ENCODE measurements at regions not wholly inside any gene's neighbourhood (a gene's known extent, or its start where the extent isn't known, plus 50 kb on each side); places are given as distances from the start of the nearest gene placed in this dataset.

DNA sequence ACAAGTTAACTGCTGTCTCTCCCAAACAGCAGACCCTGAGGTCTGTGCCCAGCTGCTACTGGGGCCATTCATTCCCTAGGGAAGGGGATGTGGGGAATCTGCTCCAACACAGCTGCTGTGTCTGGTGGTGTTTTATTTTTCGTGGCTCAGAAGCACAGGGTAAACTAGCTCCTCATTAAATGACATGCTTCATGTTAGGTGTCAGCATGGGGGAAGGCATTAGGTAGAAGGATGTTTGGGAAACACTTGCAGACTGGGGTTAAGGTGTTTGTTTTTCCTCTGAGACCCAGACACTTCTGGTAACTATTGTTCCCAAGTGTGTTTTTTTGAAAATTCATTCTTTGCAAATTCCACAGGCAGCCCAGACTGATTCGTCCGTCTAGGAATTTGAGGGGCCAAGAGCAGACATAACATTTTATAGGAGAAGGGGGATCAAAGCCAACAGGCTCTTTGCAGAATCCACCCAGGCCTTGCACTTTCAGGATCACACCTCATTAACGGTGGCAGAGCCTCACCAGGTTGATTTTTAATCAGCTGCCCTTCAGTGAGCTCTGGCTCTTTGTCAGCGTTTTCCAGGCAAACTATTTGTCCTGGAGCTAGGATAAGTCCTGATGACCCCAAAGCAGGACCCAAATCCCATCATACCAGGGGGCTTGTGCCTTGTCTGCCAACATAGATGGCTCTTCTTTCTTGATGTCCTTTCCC lies 65.4 kb upstream of the ITGA11 start:
- TF ChIP-seq, protein P1, sequence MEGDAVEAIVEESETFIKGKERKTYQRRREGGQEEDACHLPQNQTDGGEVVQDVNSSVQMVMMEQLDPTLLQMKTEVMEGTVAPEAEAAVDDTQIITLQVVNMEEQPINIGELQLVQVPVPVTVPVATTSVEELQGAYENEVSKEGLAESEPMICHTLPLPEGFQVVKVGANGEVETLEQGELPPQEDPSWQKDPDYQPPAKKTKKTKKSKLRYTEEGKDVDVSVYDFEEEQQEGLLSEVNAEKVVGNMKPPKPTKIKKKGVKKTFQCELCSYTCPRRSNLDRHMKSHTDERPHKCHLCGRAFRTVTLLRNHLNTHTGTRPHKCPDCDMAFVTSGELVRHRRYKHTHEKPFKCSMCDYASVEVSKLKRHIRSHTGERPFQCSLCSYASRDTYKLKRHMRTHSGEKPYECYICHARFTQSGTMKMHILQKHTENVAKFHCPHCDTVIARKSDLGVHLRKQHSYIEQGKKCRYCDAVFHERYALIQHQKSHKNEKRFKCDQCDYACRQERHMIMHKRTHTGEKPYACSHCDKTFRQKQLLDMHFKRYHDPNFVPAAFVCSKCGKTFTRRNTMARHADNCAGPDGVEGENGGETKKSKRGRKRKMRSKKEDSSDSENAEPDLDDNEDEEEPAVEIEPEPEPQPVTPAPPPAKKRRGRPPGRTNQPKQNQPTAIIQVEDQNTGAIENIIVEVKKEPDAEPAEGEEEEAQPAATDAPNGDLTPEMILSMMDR (IDR thresholded peaks at IDR 0.05): no peak
- no peak for TF ChIP-seq POLR2A (IDR thresholded peaks at IDR 0.05)

All from thyroid gland (tissue), 4 donors.